ENCODE measurements at regions not wholly inside any gene's neighbourhood (a gene's known extent, or its start where the extent isn't known, plus 50 kb on each side); places are given as distances from the start of the nearest gene placed in this dataset.

- TF ChIP-seq CTCF (IDR thresholded peaks at IDR 0.05; ENCODE audit: control insufficient read depth, insufficient read depth, low read depth, low read length, missing control alignments) = no peak
- no peak for DNase-seq (ENCODE audit: low read depth)
- H3K4me3 ChIP-seq (ENCODE audit: control insufficient read depth, low read depth, low read length) = no peak overlapping the region
These were observed 248.5 kb downstream of the KCTD12 start for GRCh38 chr13:76637641-76638141.

DNA sequence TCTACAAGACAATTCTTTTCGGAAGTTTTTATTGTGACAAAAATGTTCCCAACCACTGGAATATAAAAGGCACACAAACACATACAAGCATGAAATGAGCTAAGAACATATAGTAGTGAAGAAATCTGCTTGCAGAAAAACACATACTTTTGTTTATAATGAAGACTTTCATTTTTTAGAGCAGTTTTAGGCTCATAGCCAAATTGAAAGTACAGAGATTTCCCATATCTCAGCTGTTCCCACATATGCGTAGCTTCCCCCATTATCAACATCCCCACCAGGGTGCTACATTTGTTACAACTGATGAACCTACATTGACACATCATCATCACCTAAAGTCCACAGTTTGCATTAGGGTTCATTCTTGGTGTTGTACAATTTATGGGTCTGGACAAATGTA, 249.4 kb downstream of the KCTD12 start:
- no peak for TF ChIP-seq CTCF (IDR thresholded peaks at IDR 0.05; ENCODE audit: control insufficient read depth, insufficient read depth, low read depth, low read length, missing control alignments)
- H3K4me3 ChIP-seq (ENCODE audit: control insufficient read depth, low read depth, low read length) = no peak overlapping the region
- DNase-seq (ENCODE audit: low read depth) = no peak

DNA sequence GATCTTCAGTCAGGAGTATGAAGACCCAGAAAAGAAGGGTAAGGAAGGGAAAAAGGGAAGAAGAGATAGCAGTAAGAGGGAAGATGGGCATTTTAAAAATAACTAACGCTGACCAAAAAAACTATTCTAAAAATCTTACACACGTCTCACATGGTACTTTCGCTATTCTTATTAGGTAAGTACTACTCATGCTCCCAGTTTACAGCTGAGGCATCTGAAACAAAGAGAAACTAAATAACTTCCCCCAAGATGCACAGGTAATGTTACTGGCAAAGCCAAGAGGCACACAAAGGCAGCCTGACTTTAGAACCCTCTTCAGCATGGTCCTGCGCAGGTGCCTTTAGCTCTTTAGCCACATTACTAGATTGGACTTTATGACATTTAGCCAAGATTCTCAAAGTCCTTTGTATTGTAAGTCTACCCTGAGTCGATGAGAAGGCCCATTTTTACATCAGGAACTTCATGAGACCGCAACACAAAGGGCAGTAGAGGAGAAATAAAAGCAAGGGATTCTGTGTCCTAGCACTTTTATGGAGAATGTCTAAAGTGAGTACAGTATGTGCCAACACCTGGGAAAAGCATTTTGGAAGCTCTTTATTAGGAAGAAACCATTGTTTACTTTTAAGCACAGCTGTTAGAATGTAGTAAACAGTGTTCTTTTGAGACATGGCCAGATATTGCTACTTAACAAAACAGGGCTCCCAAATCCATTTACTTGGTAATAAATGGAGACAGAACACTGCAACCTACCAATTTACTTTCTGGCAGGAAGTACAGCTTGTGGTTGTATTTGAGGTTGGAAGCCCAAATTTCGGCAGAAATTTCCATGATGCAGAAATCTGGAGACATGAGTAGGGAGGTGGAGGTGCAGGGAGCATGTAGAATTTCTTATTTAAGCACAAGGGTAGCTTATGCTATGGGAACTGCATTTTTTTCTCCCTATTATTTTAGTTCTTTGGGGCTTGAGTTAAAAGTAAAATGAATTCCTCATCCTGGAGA, 250.7 kb downstream of the KCTD12 start:
- DNase-seq (ENCODE audit: low read depth) = no peak
- no peak overlapping the region for H3K4me3 ChIP-seq (ENCODE audit: control insufficient read depth, low read depth, low read length)
- no peak for TF ChIP-seq CTCF (IDR thresholded peaks at IDR 0.05; ENCODE audit: control insufficient read depth, insufficient read depth, low read depth, low read length, missing control alignments)

DNA sequence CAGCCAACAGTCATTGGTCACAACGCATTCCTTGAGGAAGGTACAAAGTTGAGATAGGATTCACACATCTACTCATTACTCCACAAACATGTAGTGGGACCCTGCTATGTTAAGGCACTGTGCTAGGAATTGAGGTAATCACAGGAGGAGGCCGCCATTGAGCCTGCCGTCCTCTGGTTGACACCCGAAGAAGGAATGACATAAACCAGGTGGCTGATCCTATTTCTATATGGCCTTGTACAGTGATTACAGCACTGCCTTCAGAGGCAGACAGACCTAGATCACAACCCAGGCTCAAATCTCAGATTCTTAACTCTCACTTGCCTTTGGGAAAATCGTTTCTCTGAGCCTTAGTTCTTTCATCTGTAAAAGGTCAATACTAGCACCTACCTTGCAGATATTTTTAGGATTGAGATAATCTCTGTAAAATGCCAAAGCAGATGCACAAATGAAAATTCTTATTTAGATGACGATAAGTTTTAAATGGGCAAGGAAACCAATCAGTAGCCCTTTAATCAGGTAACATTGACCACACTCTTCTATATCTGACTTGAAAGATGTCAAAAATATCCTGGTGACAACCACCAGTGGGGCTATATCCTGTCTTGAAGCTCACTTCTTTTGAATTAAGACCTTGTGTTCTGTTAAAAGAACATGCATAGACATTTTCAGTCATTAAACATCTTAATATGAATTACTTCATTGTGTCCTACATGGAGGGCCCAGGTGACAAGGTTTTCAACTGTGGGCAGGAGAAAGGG, 251.6 kb downstream of the KCTD12 start:
- no peak for DNase-seq (ENCODE audit: low read depth)
- no peak overlapping the region for H3K4me3 ChIP-seq (ENCODE audit: control insufficient read depth, low read depth, low read length)
- no peak for TF ChIP-seq CTCF (IDR thresholded peaks at IDR 0.05; ENCODE audit: control insufficient read depth, insufficient read depth, low read depth, low read length, missing control alignments)

DNA sequence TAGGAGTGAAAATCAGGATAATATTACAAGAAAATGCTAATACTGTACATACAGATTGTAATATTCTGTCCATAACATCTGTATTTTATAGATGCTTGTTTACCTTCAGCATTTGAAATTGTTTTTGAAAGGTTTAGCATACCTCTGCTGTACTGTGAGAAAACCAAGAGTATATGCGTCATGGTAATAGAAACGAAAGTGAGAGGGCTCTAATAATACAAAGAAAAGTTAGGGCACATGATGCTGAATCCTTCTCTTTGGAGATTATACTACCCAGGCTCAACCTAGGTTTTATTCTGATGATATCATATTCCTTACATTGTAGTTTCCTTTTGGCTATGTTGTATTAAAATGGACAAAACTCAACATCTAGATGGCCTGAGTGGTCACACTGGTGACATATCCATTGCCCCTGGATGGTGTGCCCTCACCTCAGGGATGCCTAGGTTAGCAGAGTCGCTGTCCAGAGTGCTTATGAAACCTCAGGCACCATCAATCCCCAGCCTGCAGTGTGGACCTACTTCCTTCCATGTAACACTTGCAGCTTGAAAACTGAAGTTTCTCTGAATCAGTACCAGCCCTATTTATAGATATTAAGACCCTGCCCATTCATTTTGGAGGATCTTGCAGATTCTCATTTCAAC, 253.7 kb downstream of the KCTD12 start:
- no peak for TF ChIP-seq CTCF (IDR thresholded peaks at IDR 0.05; ENCODE audit: control insufficient read depth, insufficient read depth, low read depth, low read length, missing control alignments)
- DNase-seq (ENCODE audit: low read depth) = no peak

GRCh38 chr13:76630629-76631230, 255.5 kb downstream of the KCTD12 start:
- no peak overlapping the region for H3K4me3 ChIP-seq (ENCODE audit: control insufficient read depth, low read depth, low read length)
- no peak for DNase-seq (ENCODE audit: low read depth)
- TF ChIP-seq CTCF (IDR thresholded peaks at IDR 0.05; ENCODE audit: control insufficient read depth, insufficient read depth, low read depth, low read length, missing control alignments) = no peak

More for the DNA sequence above, 253.7 kb downstream of the KCTD12 start:
- no peak overlapping the region for H3K4me3 ChIP-seq (ENCODE audit: control insufficient read depth, low read depth, low read length)

All from AG09309 (cell line).